Calu3 (cell line): ENCODE measurements at regions not wholly inside any gene's neighbourhood (a gene's known extent, or its start where the extent isn't known, plus 50 kb on each side); places are given as distances from the start of the nearest gene placed in this dataset.

Experiments
- BruUV-seq: library from RNA; stranded (reverse); fragments of 400-500 nt; replicated peaks from 2 replicates; lab custom pipeline; 2021; lab: Mats Ljungman, UMichigan
- CTCF ChIA-PET: fragments of 300-600 bp; sonication (Branson Sonifier 250); formaldehyde crosslinking; loops from one replicate; lab custom pipeline; 2022; ENCODE audit warnings: antibody characterized with exemption; lab: Charles Lee
- DNase-seq: peaks from one replicate; pipeline ENCODE4 v3.0.0; 2022
- H3K27ac Mint-ChIP-seq: one replicate; pipeline ENCODE4 v1.8.0; 2022; ENCODE audit warnings: mixed read lengths; ENCODE audit not compliant: unreplicated experiment
- H3K27me3 Mint-ChIP-seq: one replicate; pipeline ENCODE4 v1.8.0; 2022; ENCODE audit warnings: mixed read lengths; ENCODE audit not compliant: unreplicated experiment
- H3K36me3 Mint-ChIP-seq: one replicate; pipeline ENCODE4 v1.8.0; 2022; ENCODE audit warnings: mild to moderate bottlenecking, moderate library complexity, mixed read lengths; ENCODE audit not compliant: insufficient read depth, unreplicated experiment
- H3K4me1 Mint-ChIP-seq: one replicate; pipeline ENCODE4 v1.8.0; 2022; ENCODE audit warnings: mild to moderate bottlenecking, low read depth, mixed read lengths; ENCODE audit not compliant: unreplicated experiment
- H3K4me3 Mint-ChIP-seq: one replicate; pipeline ENCODE4 v1.8.0; 2022; ENCODE audit warnings: mild to moderate bottlenecking, low read depth, moderate library complexity, mixed read lengths; ENCODE audit not compliant: unreplicated experiment
- H3K9me3 Mint-ChIP-seq: one replicate; pipeline ENCODE4 v1.8.0; 2022; ENCODE audit warnings: low read depth, mixed read lengths; ENCODE audit not compliant: unreplicated experiment
- intact Hi-C: fragments of 100-400 bp; cut with micrococcal nuclease; formaldehyde crosslinking; loops from one replicate; pipeline ENCODE4 v1.10.0; 2022; ENCODE audit not compliant: unreplicated experiment
- TF ChIP-seq, protein P1 (sequence below): fragments of 200-600 bp; IDR thresholded peaks from one replicate; pipeline ENCODE4 v1.8.0; 2022; ENCODE audit warnings: antibody characterized with exemption; ENCODE audit not compliant: unreplicated experiment

DNA sequence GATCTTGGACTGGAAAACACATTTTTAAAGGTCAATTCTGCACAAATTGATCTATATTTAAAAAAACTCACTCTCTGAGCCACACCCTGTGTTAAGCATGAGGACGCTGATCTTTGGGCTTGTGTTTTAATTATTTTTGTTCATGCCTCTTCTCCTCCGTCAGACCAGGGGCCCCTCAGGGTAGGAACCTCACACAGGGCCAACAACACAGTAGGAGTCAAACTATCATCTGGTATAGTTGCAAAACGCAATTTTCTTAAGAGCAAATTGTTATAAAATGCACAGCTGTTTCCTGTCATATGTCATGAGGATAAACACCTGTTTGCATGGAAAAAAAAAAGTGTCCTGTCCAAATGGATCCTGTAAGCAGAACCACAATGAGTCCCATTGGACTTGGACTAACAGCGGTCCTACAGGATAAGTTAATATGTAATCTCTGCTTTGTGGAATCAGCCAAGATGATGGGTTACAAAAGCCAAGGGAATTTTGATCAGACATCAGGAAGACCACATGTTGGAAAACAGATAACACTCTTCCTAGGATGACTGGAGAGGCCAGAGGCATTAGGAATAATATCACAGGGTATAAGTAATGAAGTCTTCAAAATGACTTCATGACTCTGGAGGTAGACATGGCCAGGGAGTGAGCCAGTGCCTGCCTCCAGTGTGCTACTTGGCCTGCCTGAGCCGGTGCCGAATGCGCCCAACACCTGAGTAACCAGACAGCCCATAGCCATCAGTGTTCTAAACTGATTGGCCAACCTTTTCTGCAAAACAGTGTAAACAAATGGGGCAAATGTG lies 184.9 kb upstream of the ADCY1 start:
- intact Hi-C loops: no loop called here
- H3K4me1 Mint-ChIP-seq: no peaks in the 10 kb centered on the region
- H3K9me3 Mint-ChIP-seq: no peaks in the 10 kb centered on the region
- no peaks in the 10 kb centered on the region for H3K36me3 Mint-ChIP-seq
- H3K27me3 Mint-ChIP-seq: peaks cover 71% of the 10 kb centered on the region
- no peak for DNase-seq
- TF ChIP-seq, protein P1, sequence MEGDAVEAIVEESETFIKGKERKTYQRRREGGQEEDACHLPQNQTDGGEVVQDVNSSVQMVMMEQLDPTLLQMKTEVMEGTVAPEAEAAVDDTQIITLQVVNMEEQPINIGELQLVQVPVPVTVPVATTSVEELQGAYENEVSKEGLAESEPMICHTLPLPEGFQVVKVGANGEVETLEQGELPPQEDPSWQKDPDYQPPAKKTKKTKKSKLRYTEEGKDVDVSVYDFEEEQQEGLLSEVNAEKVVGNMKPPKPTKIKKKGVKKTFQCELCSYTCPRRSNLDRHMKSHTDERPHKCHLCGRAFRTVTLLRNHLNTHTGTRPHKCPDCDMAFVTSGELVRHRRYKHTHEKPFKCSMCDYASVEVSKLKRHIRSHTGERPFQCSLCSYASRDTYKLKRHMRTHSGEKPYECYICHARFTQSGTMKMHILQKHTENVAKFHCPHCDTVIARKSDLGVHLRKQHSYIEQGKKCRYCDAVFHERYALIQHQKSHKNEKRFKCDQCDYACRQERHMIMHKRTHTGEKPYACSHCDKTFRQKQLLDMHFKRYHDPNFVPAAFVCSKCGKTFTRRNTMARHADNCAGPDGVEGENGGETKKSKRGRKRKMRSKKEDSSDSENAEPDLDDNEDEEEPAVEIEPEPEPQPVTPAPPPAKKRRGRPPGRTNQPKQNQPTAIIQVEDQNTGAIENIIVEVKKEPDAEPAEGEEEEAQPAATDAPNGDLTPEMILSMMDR: no peak
- no peak overlapping the region for H3K27ac Mint-ChIP-seq
- no TSS peak for BruUV-seq
- no peak overlapping the region for H3K4me3 Mint-ChIP-seq
- CTCF ChIA-PET: no interaction called here

- no peak for DNase-seq
- TF ChIP-seq, protein P1: no peak
- H3K9me3 Mint-ChIP-seq: no peaks in the 10 kb centered on the region
- H3K27ac Mint-ChIP-seq: no peak overlapping the region
- intact Hi-C loops: no loop called here
- no TSS peak for BruUV-seq
- no peaks in the 10 kb centered on the region for H3K36me3 Mint-ChIP-seq
- no peak overlapping the region for H3K4me3 Mint-ChIP-seq
- peaks cover 62% of the 10 kb centered on the region for H3K27me3 Mint-ChIP-seq
- CTCF ChIA-PET: no interaction called here
- no peaks in the 10 kb centered on the region for H3K4me1 Mint-ChIP-seq
Observed at GRCh38 chr7:45390180-45390579, 184.0 kb upstream of the ADCY1 start.

- CTCF ChIA-PET: no interaction called here
- no TSS peak for BruUV-seq
- Mint-ChIP-seq H3K36me3 (no peaks in the 10 kb centered on the region), H3K27me3 (peaks cover 60% of the 10 kb centered on the region), H3K4me1 (no peaks in the 10 kb centered on the region), H3K27ac (no peak overlapping the region), H3K4me3 (no peak overlapping the region), H3K9me3 (no peaks in the 10 kb centered on the region)
- TF ChIP-seq, protein P1: no peak
- no peak for DNase-seq
- intact Hi-C loops: no loop called here
Observed at GRCh38 chr7:45390731-45391130, 183.4 kb upstream of the ADCY1 start.

DNA sequence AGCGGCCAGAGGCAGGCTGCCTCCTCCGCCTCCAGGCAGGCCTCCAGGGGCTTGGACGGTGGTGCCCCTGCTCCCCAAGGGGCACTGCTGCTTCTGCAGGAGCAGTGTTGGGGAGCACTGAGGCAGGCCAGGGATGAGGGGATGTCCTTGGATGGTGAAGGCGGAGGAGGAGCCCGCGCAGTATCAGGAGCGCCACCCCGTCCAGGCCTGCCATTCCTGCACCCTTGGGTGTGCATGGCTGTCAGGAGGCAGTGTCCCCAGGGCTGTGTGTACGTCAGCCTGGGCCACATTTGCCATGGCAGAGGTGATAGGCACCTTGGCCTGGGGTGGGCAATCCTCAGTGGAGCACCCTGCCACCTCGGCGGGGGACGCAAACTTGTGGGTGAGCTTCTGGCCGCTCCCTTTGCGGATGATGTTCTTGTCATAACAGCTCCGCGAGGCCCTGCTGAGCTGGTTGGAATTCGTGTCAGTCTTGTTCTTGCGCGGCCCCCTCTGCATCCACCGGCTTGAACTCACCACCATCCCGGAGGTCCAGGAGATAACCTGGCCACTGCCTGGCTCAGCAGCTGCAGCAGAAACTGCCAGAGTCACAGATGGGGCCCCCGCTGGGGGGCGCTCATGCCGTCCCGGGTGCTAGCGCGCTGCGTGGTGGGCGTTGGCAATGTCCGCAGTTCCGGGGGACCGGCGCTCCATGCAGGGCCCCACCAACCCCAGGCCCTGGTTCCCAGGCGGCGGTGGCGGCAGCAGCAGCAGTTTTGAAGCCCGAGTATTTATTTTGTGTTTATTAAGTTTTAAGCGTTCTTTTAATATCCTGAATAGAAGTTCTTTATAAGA lies 182.3 kb upstream of the ADCY1 start:
- Mint-ChIP-seq H3K27me3 (peaks cover 60% of the 10 kb centered on the region), H3K4me3 (no peak overlapping the region), H3K9me3 (no peaks in the 10 kb centered on the region), H3K36me3 (no peaks in the 10 kb centered on the region), H3K27ac (no peak overlapping the region), H3K4me1 (no peaks in the 10 kb centered on the region)
- TF ChIP-seq, protein P1: no peak
- no TSS peak for BruUV-seq
- CTCF ChIA-PET: no interaction called here
- intact Hi-C loops: no loop called here
- DNase-seq: no peak
